ENCODE measurements at regions not wholly inside any gene's neighbourhood (a gene's known extent, or its start where the extent isn't known, plus 50 kb on each side); places are given as distances from the start of the nearest gene placed in this dataset.

- Histone ChIP-seq H3K9me2 (replicated peaks; ENCODE audit: low read depth, low read length) (no peaks in the 10 kb centered on the region), H3F3A (ENCODE audit: low read depth) (no peaks in the 10 kb centered on the region), H2AFZ (ENCODE audit: low read length) (no peak overlapping the region), H3K9me3 (ENCODE audit: insufficient read depth, low read depth, low read length) (no peaks in the 10 kb centered on the region), H3K4me2 (ENCODE audit: low read depth, low read length, poor library complexity, severe bottlenecking) (no peak overlapping the region), H3K4me3 (ENCODE audit: low read length, poor library complexity, severe bottlenecking) (no peak overlapping the region), H3K79me2 (ENCODE audit: insufficient read depth, low read length) (no peaks in the 10 kb centered on the region), H3K4me1 (ENCODE audit: insufficient read depth, low read length, poor library complexity, severe bottlenecking) (no peaks in the 10 kb centered on the region), H3K27me3 (ENCODE audit: insufficient read depth, low read length, poor library complexity, severe bottlenecking) (no peaks in the 10 kb centered on the region), H4K20me1 (ENCODE audit: insufficient read depth, low read length, poor library complexity, severe bottlenecking) (no peaks in the 10 kb centered on the region), H3K36me3 (ENCODE audit: insufficient read depth, low read length) (no peaks in the 10 kb centered on the region), H3K9ac (ENCODE audit: low read depth, low read length, poor library complexity, severe bottlenecking) (no peak overlapping the region)
- TF ChIP-seq EZH2phosphoT487 (IDR thresholded peaks at IDR 0.05; ENCODE audit: borderline replicate concordance), result no peak
- TF ChIP-seq, protein P1, sequence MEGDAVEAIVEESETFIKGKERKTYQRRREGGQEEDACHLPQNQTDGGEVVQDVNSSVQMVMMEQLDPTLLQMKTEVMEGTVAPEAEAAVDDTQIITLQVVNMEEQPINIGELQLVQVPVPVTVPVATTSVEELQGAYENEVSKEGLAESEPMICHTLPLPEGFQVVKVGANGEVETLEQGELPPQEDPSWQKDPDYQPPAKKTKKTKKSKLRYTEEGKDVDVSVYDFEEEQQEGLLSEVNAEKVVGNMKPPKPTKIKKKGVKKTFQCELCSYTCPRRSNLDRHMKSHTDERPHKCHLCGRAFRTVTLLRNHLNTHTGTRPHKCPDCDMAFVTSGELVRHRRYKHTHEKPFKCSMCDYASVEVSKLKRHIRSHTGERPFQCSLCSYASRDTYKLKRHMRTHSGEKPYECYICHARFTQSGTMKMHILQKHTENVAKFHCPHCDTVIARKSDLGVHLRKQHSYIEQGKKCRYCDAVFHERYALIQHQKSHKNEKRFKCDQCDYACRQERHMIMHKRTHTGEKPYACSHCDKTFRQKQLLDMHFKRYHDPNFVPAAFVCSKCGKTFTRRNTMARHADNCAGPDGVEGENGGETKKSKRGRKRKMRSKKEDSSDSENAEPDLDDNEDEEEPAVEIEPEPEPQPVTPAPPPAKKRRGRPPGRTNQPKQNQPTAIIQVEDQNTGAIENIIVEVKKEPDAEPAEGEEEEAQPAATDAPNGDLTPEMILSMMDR (conservative IDR thresholded peaks at IDR 0.05; ENCODE audit: low read length), result no peak
Observed at GRCh38 chr10:83301732-83302131, 837.6 kb upstream of the GHITM start.

DNA sequence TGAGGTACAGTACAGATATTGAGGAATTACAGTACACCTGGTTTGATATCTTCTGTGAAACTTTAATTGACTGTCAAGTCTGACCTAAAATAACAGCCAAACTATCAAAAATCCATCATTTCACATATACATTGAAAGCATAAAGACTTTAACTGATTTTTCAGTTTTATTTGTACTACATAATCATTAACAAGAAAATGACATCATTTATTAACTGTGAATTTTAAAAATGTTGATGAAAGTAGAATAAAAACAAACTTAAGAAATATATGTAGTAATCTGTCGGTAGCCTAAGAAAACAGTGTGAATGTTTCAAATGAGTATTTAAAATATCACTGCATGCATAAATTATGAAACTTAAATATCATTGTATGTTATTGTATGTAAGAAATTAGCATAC lies 836.7 kb upstream of the GHITM start:
- Histone ChIP-seq H3K4me2 (ENCODE audit: low read depth, low read length, poor library complexity, severe bottlenecking) (no peak overlapping the region), H3K36me3 (ENCODE audit: insufficient read depth, low read length) (no peaks in the 10 kb centered on the region), H3K9me2 (replicated peaks; ENCODE audit: low read depth, low read length) (no peaks in the 10 kb centered on the region), H3K4me1 (ENCODE audit: insufficient read depth, low read length, poor library complexity, severe bottlenecking) (no peaks in the 10 kb centered on the region), H4K20me1 (ENCODE audit: insufficient read depth, low read length, poor library complexity, severe bottlenecking) (no peaks in the 10 kb centered on the region), H2AFZ (ENCODE audit: low read length) (no peak overlapping the region), H3K9ac (ENCODE audit: low read depth, low read length, poor library complexity, severe bottlenecking) (no peak overlapping the region), H3K27me3 (ENCODE audit: insufficient read depth, low read length, poor library complexity, severe bottlenecking) (no peaks in the 10 kb centered on the region), H3K79me2 (ENCODE audit: insufficient read depth, low read length) (no peaks in the 10 kb centered on the region), H3K9me3 (ENCODE audit: insufficient read depth, low read depth, low read length) (no peaks in the 10 kb centered on the region), H3F3A (ENCODE audit: low read depth) (no peaks in the 10 kb centered on the region), H3K4me3 (ENCODE audit: low read length, poor library complexity, severe bottlenecking) (no peak overlapping the region)
- TF ChIP-seq, protein P1 (conservative IDR thresholded peaks at IDR 0.05; ENCODE audit: low read length), result no peak
- TF ChIP-seq EZH2phosphoT487 (IDR thresholded peaks at IDR 0.05; ENCODE audit: borderline replicate concordance), result no peak

DNA sequence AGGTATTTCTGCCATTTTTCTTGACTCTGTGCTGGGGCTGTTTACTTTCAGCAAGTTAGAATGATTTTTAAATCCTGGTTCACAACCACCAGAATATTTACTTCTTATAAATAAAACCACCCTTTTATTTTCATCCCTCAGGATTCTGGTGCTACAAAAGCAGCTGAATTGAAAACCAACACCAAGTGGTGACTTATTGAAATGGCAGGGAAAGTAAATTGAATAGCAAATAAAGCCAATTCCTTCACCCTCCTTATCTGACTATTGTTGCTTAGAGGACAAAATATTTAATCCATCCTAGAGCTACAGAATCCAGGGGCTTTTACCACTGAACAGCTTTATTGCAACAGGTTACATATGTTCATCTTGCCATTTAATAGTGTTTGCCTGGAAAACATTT lies 828.6 kb upstream of the GHITM start:
- TF ChIP-seq, protein P1 (conservative IDR thresholded peaks at IDR 0.05; ENCODE audit: low read length), result no peak
- no peak for TF ChIP-seq EZH2phosphoT487 (IDR thresholded peaks at IDR 0.05; ENCODE audit: borderline replicate concordance)

More for the DNA sequence above, 828.6 kb upstream of the GHITM start:
- H3K4me3 ChIP-seq (ENCODE audit: low read length, poor library complexity, severe bottlenecking), result no peak overlapping the region
- no peaks in the 10 kb centered on the region for H3K9me2 ChIP-seq (replicated peaks; ENCODE audit: low read depth, low read length)
- H3K79me2 ChIP-seq (ENCODE audit: insufficient read depth, low read length), result no peaks in the 10 kb centered on the region
- H3K27me3 ChIP-seq (ENCODE audit: insufficient read depth, low read length, poor library complexity, severe bottlenecking), result no peaks in the 10 kb centered on the region
- H3K4me1 ChIP-seq (ENCODE audit: insufficient read depth, low read length, poor library complexity, severe bottlenecking), result no peaks in the 10 kb centered on the region
- H4K20me1 ChIP-seq (ENCODE audit: insufficient read depth, low read length, poor library complexity, severe bottlenecking), result no peaks in the 10 kb centered on the region
- H3K9ac ChIP-seq (ENCODE audit: low read depth, low read length, poor library complexity, severe bottlenecking), result no peak overlapping the region
- H3K4me2 ChIP-seq (ENCODE audit: low read depth, low read length, poor library complexity, severe bottlenecking), result no peak overlapping the region
- H3F3A ChIP-seq (ENCODE audit: low read depth), result no peaks in the 10 kb centered on the region
- no peaks in the 10 kb centered on the region for H3K36me3 ChIP-seq (ENCODE audit: insufficient read depth, low read length)
- no peak overlapping the region for H2AFZ ChIP-seq (ENCODE audit: low read length)
- no peaks in the 10 kb centered on the region for H3K9me3 ChIP-seq (ENCODE audit: insufficient read depth, low read depth, low read length)

Data from Loucy (cell line).